GM10248 (cell line): ENCODE measurements at regions not wholly inside any gene's neighbourhood (a gene's known extent, or its start where the extent isn't known, plus 50 kb on each side); places are given as distances from the start of the nearest gene placed in this dataset.
A peak's percentile ranks its signal among the peaks of the same experiment; 100 is the strongest.

ENCODE experiments used
- CTCF ChIA-PET: fragments of 300-600 bp; sonication (Branson Sonifier 250); formaldehyde crosslinking; extraction: SDS; loops from one replicate; lab custom pipeline; 2021; ENCODE audit warnings: antibody characterized with exemption; lab: Yijun Ruan, JAX
- POLR2A ChIA-PET: fragments of 350-650 bp; sonication (Branson Sonifier 250); formaldehyde crosslinking; extraction: SDS; loops from one replicate; lab custom pipeline; 2020; ENCODE audit warnings: antibody characterized with exemption; lab: Yijun Ruan, JAX
- DNase-seq: peaks from one replicate; pipeline ENCODE4 v3.0.0; 2012; ENCODE audit errors: extremely low spot score
- CTCF ChIP-seq: IDR thresholded peaks from 2 replicates; pipeline ENCODE4 v1.5.1; 2012; ENCODE audit warnings: mild to moderate bottlenecking, low read depth; ENCODE audit errors: extremely low read depth, missing control alignments, control extremely low read depth

DNA sequence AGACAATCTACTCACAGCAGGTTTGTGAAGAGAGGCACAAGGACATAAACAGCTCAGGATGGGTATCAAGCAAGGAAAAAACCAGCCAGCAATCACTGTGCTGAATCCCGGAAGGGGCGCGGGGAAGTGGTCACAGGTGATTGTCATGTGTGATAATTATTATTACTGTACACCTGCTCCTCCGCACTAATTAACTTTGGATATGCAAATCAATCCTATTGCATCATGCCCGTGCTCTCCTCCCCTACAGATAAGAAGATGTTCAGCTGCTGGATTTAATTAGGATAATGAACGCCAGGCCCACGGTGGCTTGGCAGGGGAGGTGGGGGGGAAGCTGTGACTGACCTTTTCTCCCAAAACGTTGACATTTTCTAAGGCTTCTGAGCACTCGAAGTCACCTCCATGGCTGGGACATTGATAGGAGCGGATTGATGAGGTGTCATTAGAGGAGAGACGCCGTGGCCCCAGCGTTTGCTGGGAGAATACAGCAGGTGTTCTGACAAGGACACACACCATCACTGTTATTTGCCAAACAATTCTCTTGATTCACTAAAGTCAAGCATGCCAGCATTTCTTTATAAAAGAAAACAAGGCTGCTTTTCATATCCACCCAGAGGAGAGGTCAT, 160.3 kb upstream of the VRK2 start:
- ChIA-PET POLR2A (interaction anchor here (0.5 kb wide), 1 partner anchor 168 kb away, joined by 4 read pairs; no protein-coding TSS in a partner anchor), CTCF (interaction anchor here (1.4 kb wide), 1 partner anchor 14 kb away, joined by 3 read pairs; no protein-coding TSS in a partner anchor)
- no peak for TF ChIP-seq CTCF
- DNase-seq: no peak

GRCh38 chr2:57888463-57888862, 158.1 kb upstream of the VRK2 start:
- DNase-seq: no peak
- TF ChIP-seq CTCF: no peak
- ChIA-PET POLR2A (no interaction called here), CTCF (interaction anchor here (1.0 to 2.1 kb wide), 4 partner anchors 8 to 129 kb away, joined by 3 to 8 read pairs (median 4); no protein-coding TSS in a partner anchor)

GRCh38 chr2:57890464-57890863, 156.1 kb upstream of the VRK2 start:
- no peak for TF ChIP-seq CTCF
- DNase-seq: peak; percentile 11
- CTCF ChIA-PET: interaction anchor here (1.2 kb wide), 1 partner anchor 15 kb away, joined by 4 read pairs; no protein-coding TSS in a partner anchor

DNA sequence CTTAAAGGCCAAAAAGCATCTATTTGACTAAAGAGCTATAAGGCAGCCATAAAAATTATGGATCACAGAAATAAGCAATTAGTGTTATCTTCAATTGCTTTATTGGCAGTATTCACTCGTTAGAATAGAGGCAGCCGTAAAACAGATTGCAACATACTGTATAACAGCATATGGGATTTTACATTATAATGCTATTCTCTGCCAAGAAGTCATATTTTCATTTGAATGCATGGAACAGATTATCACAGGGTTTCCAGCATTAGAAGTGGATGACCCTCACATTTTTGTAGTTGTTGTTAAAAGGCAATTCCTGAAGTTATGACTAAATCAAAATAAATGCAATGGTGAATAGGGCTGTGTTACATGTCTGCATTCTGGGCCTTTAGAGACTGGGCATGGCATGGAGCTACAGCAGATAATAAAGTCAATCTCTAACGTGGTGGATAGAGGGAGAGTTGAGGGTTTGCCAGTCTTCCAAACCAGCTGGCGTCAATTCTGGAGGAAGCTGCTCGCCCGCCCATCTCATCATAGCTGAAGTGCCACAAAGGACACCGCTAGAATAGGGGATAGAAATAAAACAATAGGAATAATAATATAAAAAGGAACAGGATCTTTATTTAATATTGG, 155.4 kb upstream of the VRK2 start:
- TF ChIP-seq CTCF: no peak
- DNase-seq: no peak
- CTCF ChIA-PET: interaction anchor here (1.1 to 1.2 kb wide), 2 partner anchors 14 to 17 kb away, joined by 3 to 4 read pairs; no protein-coding TSS in a partner anchor
- POLR2A ChIA-PET: no interaction called here

More at GRCh38 chr2:57890464-57890863, 156.1 kb upstream of the VRK2 start:
- POLR2A ChIA-PET: no interaction called here

GRCh38 chr2:57892920-57893319, 153.7 kb upstream of the VRK2 start:
- peak; percentile 21 for DNase-seq
- TF ChIP-seq CTCF: no peak
- POLR2A ChIA-PET: no interaction called here
- CTCF ChIA-PET: interaction anchor here (0.9 to 3.0 kb wide), 5 partner anchors 9 to 265 kb away, joined by 3 to 19 read pairs (median 4); no protein-coding TSS in a partner anchor

DNA sequence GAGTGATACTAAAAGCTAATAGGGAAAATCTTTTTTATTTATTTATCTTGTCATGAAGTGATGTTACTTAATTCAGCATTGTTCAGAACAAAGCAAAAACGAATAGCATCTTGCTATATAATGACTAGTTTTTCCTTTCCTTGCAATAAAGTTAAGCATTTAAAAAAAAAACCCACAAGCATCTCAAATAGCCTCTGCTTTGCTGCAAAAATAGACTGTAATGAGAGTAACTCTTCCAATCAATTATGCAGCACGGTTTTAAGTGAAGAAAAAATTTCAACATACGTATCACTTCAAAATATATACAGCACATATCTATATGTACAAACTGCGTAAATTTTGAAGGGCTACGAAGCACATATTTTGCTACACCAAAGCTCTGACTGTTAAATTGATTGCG, 153.3 kb upstream of the VRK2 start:
- CTCF ChIA-PET: interaction anchor here (0.9 to 3.0 kb wide), 5 partner anchors 9 to 265 kb away, joined by 3 to 19 read pairs (median 4); no protein-coding TSS in a partner anchor
- TF ChIP-seq CTCF: no peak
- DNase-seq: no peak
- POLR2A ChIA-PET: no interaction called here
